Activated CD4-positive, CD25-positive, alpha-beta regulatory T cell treated with anti-CD3 and anti-CD28 coated beads, Interleukin-2, amount 50 U/mL, for 72 hours (primary cell): ENCODE measurements at regions not wholly inside any gene's neighbourhood (a gene's known extent, or its start where the extent isn't known, plus 50 kb on each side); places are given as distances from the start of the nearest gene placed in this dataset.

Source experiments
- DNase-seq: peaks from one replicate; pipeline ENCODE4 v3.0.0; 2021

DNA sequence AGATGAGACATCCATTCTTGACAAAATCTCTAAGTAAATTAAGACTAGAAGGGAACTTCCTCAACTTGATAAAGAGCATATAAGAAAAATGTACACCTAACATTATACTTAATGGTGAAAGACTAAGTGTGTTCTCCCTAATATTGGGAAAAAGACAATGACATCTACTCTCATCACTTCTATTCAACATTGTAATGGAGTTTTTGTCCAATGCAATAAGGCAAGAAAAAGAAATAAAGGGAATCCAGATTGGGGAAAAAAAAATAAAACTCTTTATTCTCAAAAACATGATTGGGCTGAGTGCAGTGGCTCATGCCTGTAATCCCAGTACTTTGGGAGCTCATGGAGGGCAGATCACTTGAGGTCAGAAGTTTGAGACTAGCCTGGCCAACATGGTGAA, 131.1 kb upstream of the JUN start:
- DNase-seq = no peak

DNA sequence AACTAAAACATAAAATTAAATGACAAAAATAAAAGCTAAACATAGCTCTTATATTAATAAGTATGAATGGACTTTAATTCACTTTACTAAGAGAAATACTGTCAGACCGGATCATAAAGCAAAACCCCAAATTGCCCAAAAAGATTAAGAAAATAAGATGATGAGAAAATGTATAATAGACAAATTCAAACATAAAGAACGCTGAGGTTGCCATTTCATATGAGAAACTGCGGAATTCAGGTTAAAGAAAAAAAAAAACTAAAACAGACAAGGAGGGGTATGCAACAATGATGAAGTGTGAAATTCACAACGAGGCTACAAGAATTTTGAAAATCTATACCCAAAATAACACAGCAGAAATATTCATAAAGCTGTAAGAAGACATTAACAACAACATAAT, 133.6 kb upstream of the JUN start:
- DNase-seq = no peak

DNA sequence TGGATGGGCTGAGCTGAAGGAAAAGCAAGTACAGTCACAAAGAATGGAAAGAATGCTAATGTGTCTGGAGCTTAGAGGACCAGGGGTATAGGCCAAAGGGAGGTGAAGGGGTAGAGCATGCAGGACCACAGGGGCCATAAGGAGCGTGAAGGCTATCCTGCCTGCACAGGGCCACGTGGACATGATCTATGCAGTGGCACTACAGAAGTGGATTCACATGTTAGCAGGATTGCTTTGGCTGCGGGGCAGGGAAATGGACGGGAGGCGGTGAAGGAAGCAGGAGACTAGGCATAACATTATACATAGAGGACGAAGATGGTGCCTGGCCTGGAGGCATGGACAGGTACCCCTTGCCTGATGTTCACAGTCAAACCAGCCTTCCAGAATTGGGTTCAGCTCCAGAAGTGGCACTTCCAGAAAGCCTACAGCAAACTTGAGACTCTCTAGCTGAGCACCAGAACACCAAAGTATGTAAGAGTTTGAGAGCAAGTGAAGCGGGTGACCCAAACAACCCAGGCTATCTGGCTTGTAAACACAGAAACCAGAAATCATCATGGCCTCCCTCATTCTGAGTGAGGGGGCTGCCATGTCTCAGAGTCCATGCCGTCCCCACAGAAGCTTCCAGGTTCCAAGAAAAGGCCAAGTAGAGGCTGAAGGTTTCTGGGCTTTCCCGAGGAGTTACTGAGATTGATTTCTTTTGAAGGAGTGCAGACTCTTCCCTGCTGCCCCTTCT, 135.5 kb upstream of the JUN start:
- DNase-seq = no peak

DNA sequence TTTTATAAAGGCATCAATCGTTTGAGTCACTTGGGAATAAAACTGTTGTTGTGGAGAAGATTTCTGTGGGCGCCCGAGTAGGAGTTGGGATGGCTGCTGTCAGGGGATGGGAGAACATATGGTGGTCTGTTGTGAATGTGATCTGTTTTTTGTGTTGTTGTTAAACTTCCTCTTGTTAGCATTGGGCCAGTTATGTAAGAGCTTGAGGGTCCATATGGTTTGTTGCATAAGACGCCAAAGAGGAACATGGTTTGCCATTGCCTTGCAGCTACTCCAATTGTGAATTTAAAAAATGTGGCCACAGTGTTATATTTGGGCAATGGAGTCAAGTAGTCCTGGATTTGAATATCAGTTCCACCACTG, 136.1 kb upstream of the JUN start:
- no peak for DNase-seq

DNA sequence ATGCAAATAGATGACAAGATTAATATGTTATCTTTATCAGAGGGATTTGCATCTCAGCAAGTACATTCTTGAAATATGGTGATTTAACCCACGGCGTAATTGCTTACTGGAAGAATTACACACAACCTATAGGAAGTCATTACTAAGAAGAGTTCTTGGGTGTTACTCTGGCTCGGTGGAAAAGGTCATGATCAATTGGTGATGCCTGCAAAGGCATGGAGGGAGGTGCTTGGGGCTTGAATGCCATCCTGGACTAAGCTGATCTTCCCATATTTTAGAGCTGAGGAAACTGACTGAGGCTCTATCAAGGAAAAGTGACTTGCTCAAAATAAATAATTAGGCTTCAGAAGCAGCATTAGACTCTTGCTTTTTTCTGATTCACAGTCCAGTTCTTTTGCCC, 137.5 kb upstream of the JUN start:
- DNase-seq = no peak

DNA sequence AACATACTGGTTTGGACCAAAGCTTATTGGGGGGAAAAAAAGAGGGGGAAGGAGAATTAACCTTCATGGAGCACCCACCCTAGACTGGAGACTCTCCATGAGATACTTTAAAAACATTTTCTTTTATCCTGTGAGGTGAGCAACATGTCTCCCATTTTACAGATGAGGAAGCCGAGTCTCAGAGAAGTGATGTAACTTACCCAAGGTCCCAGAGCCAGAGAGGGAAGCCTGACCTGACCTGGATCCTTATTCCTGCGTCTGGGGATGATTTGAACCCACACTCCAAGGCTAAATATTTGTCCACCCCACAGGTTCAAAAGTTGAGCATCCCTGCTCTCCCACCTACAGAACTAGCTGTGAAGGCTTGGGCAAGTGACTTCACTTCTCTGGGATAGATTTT, 137.9 kb upstream of the JUN start:
- DNase-seq = no peak

DNA sequence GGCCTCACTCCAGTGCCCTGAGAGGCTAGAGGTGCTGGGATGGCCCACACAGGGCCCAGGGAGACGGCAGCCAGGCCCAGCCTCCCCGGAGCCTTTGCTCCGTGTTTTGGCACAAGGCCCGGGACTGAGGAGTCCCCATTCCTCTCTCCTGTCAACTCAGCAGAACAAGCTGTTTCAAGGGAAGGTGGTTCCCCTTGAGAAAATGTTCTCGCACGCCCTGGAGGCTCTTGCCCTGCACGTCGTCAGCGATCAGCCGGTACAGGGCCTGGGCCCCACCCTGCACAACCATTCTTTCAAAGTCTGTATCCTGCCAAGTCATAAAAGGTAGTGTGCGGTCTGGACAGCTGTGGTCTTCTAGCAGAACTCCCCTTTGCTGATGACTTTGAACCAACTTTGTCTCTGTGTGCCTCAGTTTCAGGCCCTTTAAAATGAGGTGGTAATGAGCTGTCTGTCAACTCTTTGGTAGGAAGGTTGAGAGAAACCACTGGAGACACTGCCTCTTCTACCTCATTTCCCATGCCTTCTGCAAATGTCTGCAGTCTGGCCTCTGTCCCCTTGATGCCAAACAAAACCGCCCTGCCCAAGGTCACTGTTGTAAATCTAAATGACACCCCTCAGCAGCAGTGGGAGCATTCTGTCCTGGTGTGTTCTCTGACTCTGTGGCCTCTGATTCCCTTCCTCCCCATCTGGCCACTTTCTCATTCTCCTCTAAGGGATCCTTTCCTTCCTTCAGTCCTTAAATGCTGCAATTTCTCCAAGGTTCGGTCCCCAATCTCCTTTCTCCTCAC, 138.6 kb upstream of the JUN start:
- peak; percentile 55 for DNase-seq

DNA sequence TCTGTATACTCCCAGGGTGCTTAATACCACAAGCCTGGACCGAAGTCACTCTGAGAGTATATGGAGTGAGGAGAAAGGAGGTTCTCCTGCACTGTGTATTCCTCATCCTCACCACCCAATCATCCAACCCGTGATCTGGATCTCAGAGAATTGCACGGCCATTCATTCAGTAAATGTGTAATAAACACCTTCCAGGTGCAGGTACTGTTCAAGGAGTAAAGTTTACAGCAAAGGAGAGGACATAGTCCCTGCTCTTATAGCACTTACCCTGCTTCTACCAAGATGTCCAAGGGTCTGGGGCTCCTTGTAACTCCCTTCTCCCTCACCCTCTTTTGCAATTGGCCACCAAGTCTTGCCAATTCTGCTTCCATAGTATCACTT, 139.2 kb upstream of the JUN start:
- DNase-seq = no peak

DNA sequence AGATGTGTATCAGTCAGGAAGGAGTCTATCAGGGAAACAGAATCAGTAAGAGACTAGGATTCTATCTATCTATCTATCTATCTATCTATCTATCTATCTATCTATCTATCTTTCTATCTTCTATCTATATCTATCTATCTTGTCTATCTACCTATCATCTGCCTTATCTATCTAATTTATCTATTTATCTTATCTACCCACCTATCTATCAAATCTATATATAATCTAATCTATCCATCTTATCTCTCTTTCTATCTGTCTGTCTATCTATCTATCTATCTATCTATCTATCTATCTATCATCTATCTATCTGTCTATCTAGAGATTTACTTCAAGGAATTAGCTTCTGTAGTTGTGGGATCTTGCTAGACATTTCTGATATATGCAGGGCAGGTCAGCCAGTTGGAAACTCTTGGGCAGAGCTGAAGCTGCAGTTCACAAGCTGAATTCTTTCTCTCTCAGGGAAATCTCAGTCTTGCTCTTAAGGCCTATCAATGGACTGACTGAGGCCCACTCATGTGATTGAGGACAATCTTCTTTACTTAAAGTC, 140.2 kb upstream of the JUN start:
- DNase-seq = no peak

DNA sequence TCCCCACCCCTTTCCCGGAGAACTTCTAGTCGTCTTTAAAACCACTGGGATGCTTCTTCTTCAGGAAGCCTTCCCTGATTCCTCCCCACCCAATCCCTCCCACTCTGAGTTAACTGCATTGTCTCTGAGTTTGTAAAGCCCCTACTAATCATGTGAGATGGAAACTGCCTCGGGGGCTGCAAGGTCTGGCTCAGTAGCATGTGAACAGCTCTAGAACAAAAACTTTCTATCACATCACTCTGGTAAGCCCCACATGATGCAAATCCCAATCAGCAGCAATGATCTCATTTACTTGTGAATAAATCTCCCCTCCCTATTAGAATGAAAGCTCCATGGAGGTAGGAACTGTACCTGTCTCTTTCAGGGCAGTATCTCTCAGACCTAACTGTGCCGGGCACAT, 141.0 kb upstream of the JUN start:
- no peak for DNase-seq

DNA sequence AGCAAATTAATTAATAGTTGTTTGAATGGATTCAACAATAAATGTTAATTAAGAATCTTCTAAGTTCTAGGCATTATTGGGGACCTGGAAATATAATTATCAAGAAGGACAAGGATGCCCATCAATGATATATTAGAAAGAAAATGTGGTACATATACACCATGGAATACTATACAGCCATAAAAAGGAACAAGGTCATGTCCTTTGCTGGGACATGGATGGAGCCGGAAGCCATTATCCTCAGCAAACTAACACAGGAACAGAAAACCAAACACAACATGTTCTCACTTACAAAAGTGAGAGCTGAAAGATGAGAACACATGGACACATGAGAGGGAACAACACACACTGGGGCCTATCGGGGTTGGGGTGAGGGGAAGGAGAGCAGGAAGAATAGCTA, 141.4 kb upstream of the JUN start:
- no peak for DNase-seq

DNA sequence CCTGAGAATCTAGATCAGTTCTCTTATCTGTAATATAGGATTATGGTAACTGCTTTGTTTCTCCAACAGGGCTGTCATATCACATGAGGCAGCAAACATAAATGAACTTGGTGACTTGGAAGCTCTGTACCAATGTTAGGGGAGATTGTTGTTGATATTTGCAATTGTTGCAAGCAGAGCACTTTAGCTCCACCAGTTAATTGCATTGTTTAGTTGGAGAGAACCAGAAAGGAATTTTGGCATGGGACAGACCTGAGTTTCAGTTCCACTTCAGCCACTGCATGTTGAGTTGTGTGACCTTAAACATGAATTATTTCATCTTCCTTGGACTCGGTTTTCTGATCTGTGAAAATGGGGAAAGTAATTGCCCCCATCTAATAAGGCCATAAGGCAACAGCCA, 142.3 kb upstream of the JUN start:
- no peak for DNase-seq

DNA sequence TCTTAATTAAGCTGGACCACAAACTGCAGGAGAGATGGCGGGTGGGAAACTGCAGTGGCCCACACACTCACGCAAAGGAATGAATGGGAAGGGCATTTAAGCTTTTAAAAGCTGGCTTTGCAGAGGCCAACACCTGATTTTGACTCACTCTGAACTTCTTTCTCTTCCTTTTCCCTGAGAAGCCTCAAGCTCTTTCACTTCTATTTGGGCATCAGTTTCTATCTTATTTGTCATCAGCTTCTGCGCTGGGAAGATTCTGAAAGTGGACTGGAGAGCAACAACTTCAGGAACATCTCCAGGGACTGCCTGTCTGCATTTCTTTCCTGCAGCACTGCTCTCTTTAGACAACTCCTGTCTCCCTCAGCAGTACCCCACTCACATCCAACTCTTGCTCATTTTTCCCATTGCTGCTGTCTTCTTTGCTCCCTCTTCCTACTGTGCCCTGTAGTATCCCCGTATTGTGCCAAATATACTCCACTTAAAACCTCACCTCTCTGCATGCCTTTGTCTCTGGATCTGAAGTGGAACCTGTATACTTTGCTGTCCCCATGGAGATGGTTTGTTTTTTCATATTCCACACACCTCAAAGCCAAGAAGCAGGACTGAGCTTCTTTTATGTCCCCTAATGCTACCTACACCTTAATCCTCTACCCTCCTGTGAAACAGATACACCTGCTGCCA, 143.3 kb upstream of the JUN start:
- no peak for DNase-seq

DNA sequence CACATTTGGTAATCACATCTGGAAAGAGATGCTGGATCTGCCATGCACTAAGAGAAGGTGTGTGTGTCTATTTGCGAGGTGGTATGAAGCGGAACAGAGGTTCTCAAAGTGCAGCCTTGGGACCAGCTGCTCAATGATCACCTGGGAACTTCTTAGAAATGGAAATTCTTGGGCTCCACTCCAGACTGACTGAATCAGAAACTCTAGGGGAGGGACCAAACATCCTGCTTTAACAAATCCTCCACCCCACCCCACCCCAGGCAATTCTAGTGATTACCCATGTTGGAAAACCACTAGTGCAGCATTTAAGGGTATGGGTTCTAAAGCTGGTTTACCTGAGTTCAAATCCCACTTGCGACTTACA, 143.9 kb upstream of the JUN start:
- no peak for DNase-seq

DNA sequence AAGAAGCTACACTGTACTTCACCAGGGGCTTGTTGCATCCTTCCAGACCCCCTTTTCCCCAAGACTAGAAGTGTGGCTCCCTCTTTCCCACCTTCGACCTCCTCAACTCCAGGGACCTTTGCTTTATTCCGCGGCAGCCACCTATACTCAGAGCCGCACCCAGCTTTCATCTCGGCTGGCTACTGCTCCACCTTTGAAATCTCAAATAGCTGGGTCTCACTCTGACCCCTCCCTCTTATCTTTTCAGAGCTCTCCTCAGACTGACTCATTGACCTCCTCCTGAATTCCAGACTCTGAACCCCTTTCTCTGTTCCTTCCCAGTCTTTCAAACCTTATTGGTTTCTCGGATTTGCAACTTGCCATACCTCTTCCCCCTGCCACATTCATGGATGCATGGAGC, 144.7 kb upstream of the JUN start:
- DNase-seq = no peak

DNA sequence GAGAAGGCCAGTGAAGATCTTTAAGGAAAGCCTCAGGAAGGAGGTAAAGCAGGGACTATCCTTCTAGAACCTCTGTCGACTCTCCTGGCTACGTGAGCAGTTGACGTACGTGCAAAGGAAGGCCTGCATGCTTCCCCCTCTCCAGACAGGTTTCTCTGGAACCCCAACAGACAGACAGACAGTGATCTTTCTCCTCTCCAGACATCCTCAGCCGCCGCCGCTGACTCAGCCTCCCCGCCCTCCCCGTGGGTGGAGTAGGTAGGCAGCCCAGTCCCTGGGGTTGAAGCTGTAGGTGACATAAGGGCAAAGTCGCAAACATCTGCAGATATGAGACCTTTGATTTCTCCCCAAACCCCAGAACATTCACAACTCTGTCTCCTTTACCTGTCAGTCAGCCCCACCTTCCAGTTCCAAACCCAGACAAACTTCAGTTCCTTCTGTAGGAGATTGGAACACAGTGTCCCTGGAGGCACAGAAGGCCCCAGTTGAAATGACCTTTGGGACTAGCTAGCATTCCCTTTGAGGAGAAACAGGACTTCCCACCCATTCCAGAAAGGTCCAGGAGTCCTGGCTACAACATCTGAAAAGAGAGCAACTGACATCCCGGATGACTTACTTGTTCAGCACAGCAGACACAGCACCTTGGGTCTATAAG, 146.0 kb upstream of the JUN start:
- peak; percentile 65 for DNase-seq

DNA sequence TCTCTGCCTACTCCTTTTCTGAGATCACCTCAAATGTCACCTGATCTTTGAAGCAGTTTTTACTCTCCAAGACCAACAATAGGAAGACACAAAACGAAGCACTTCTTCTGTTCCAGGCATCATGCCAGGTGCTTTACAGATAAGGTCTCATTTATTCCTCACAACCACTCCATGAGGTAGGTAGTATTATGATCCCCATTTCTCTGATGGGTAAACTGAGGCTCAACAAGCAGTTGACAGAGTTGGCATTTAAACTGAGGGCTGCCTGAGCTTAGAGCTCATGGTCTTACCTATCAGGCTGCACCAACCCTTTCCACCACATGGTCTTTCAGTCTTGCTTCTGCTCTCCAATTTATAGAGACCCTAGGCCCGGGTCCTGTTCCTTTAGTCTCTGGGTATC, 147.2 kb upstream of the JUN start:
- no peak for DNase-seq

DNA sequence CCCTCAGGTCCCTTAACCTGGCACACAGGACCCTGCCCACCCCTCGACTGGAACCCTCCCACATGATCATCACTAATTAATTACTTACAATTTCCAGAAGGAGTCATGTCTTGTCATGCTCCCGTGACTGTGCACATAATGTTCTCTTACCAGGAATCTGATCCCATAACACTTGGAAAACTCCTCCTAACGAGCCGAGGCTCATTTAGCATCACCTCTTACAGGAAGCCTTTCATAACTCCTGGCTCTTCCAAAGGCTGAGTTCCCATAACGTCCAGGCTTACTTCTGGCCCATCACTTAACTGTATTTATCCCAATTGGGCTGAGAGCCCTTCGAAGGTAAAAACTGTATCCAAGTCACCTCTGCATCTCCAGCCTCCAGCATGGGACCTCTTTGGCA, 147.9 kb upstream of the JUN start:
- DNase-seq = no peak

DNA sequence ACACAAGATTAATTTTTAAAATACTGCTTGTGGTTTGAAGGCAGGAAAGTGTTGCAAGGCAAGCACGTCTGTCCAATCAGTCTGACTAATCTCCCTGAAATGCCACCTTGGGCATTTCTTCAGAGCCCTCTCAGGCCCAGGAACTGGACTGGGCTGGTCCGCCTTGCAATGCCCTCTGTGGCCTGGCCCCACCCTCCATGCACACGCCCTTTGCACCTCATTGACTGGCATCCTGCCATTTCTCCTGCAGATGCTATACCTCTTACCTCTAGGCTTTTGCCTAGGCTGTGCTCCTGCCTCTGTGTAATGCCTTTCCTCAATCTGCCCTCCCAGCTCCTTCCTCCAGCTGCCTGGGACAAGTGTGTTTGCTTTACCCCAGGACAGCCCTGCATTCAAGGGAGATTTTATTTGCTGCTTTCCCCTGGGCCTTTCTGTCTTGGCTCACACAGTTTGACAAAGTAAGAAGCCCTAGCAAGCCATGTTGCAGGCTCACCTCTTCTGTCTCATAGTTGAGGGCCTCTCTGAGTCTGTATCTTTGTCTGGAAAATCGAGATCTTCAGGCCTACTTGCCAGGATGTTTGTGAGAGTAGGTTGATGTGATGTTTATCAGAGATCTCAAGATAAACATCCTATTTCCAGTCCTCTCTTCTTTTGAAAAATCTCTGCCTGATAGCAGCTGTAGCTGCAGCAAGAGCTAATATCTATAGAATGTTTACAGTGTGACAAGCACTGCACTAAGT, 149.2 kb upstream of the JUN start:
- no peak for DNase-seq

DNA sequence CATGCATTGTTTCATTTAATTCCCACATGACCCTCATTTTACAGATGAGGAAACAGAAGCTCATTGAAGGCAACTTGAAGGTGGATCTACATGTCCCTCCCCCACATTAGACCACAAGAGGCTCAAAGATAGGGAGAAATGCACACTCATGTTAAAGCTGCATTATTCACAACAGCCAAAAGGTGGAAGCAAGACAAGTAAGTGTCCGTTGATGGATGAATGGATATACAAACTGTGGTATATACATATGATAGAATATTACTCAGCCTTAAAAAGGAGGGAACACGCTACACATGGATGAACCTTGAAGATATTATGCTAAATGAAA, 149.7 kb upstream of the JUN start:
- DNase-seq = no peak

DNA sequence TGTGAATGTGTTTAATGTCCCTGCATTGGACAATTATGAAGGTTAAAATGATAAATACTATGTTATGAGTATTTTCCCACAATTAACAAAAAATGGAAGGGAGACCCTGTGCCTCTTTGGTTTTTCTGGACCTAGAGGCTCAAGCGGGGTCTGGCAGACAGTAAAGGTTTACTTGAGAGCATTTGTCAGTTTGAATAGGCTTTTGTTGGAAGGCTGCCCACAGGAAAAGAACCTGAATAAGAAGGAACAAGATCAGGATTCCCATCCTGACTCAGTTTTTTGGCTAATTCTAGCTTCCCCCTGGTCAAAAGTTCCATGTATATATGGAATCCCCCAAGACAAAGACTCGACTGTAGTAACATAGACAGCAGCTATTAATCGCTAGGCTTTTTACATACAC, 150.9 kb upstream of the JUN start:
- no peak for DNase-seq

DNA sequence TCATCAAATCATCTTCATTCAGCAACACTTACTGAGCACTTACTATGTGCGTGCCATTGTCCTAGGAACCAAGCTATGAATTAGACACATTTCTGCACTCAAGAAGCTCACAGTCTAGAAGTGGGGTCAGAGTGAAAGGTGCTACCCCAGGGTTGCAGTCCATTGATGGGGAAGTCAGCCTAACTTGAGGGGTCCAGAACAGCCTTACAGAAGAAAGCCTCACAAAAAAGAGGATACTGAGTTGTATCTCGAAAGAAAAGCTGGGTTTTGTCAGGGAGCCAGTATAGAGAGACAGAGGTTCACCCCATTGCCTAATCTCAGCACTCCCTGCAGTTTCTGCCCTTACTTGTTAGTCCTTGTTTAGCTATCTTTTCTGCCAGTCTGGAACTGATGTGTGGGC, 153.1 kb upstream of the JUN start:
- DNase-seq = no peak

DNA sequence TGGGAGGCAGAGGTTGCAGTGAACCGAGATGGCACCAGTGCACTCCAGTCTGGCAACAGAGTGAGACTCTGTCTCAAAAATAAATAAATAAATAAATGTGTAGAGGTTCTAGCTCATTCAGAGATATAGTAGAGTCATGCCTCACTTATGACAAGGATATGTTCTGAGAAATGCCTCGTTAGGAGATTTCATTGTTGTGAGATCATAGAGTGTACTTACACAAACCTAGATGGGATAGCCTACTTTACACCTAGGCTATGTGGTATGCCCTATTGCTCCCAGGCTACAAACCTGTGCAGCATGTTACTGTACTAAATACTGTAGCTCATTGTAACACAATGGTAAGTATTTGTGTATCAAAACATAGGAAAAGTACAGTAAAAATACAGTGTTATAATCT, 155.3 kb upstream of the JUN start:
- no peak for DNase-seq
